ENCODE measurements at regions not wholly inside any gene's neighbourhood (a gene's known extent, or its start where the extent isn't known, plus 50 kb on each side); places are given as distances from the start of the nearest gene placed in this dataset.

DNA sequence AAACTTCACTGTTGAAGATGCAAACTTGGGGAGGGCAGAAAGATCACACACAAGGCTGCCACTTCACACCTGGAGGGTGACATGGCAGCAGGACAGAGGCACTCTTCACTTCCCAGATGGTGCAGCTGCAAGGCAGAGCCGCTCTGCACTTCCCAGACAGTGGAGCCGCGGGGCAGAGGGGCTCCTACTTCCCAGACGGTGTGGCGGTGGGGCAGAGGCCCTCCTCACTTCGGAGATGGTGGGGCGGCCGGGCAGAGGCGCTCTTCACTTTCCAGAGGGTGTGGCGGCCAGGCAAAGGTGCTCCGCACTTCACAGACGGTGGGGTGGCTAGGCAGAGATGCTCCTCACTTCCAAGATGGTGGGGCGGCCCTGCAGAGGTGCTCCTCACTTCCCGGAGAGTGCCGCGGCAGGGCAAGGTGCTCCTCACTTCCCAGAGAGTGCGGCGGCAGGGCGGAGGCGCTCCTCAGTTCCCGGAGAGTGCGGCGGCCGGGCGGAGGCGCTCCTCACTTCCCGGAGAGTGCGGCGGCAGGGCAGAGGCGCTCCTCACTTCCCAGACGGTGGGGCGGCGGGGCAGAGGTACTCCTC lies 58.3 kb upstream of the PPP1R9A start:
- Histone ChIP-seq H3K27ac (no peak overlapping the region), H3K27me3 (replicated peaks) (no peaks in the 10 kb centered on the region), H3K36me3 (replicated peaks) (no peaks in the 10 kb centered on the region), H3K4me3 (ENCODE audit: low read depth, low read length) (no peak overlapping the region)
- TF ChIP-seq, protein P1, sequence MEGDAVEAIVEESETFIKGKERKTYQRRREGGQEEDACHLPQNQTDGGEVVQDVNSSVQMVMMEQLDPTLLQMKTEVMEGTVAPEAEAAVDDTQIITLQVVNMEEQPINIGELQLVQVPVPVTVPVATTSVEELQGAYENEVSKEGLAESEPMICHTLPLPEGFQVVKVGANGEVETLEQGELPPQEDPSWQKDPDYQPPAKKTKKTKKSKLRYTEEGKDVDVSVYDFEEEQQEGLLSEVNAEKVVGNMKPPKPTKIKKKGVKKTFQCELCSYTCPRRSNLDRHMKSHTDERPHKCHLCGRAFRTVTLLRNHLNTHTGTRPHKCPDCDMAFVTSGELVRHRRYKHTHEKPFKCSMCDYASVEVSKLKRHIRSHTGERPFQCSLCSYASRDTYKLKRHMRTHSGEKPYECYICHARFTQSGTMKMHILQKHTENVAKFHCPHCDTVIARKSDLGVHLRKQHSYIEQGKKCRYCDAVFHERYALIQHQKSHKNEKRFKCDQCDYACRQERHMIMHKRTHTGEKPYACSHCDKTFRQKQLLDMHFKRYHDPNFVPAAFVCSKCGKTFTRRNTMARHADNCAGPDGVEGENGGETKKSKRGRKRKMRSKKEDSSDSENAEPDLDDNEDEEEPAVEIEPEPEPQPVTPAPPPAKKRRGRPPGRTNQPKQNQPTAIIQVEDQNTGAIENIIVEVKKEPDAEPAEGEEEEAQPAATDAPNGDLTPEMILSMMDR (IDR thresholded peaks at IDR 0.05; ENCODE audit: low read depth, low read length, missing control alignments), result no peak
- in situ Hi-C loops (cut with HindIII; ENCODE audit: low pct_ligation_motif_present, low sequenced_read_pairs), result no loop called here
- DNase-seq, result no peak

DNA sequence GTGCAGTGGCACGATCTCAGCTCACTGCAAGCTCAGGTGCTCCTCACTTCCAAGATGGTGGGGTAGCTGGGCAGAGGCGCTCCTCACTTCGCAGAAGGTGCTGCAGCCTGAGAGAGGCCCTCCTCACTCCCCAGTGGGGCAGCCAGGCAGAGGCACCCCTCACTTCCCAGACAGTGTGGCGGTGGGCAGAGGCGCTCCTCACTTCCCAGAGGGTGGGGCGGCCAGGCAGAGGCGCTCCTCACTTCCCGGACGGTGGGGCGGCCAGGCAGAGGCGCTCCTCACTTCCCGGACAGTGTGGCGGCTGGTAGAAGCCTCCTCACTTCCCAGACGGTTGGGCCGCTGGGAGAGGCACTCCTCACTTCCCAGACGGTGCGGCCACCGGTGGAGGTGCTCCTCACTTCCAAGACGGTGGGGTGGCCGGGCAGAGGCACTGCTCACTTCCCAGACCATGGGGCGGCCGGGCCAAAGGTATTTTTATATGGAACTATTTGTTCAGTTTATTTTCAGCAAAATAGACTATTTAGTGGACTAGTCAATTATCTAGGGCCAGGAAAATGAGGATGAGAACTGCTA lies 57.7 kb upstream of the PPP1R9A start:
- Histone ChIP-seq H3K4me3 (ENCODE audit: low read depth, low read length) (no peak overlapping the region), H3K27me3 (replicated peaks) (no peaks in the 10 kb centered on the region), H3K27ac (no peak overlapping the region), H3K36me3 (replicated peaks) (no peaks in the 10 kb centered on the region)
- in situ Hi-C loops (cut with HindIII; ENCODE audit: low pct_ligation_motif_present, low sequenced_read_pairs), result no loop called here
- TF ChIP-seq, protein P1 (IDR thresholded peaks at IDR 0.05; ENCODE audit: low read depth, low read length, missing control alignments), result no peak
- DNase-seq, result no peak

GRCh38 chr7:94855589-94855988 lies 51.8 kb upstream of the PPP1R9A start:
- no peak for DNase-seq
- no peak overlapping the region for H3K4me3 ChIP-seq (ENCODE audit: low read depth, low read length)
- TF ChIP-seq, protein P1 (IDR thresholded peaks at IDR 0.05; ENCODE audit: low read depth, low read length, missing control alignments), result no peak
- H3K27ac ChIP-seq, result no peak overlapping the region
- in situ Hi-C loops (cut with HindIII; ENCODE audit: low pct_ligation_motif_present, low sequenced_read_pairs), result no loop called here
- H3K36me3 ChIP-seq (replicated peaks), result no peaks in the 10 kb centered on the region
- H3K27me3 ChIP-seq (replicated peaks), result no peaks in the 10 kb centered on the region

- in situ Hi-C loops (cut with HindIII; ENCODE audit: low pct_ligation_motif_present, low sequenced_read_pairs), result no loop called here
- no peak for DNase-seq
- TF ChIP-seq, protein P1 (IDR thresholded peaks at IDR 0.05; ENCODE audit: low read depth, low read length, missing control alignments), result no peak
Measured at GRCh38 chr7:94856643-94857042, 50.8 kb upstream of the PPP1R9A start.

More at GRCh38 chr7:94856643-94857042, 50.8 kb upstream of the PPP1R9A start:
- H3K4me3 ChIP-seq (ENCODE audit: low read depth, low read length), result no peak overlapping the region
- H3K27me3 ChIP-seq (replicated peaks), result no peaks in the 10 kb centered on the region
- H3K36me3 ChIP-seq (replicated peaks), result no peaks in the 10 kb centered on the region
- no peak overlapping the region for H3K27ac ChIP-seq

Data from brain microvascular endothelial cell (primary cell).